Smooth muscle cell (in vitro differentiated cells): ENCODE measurements at regions not wholly inside any gene's neighbourhood (a gene's known extent, or its start where the extent isn't known, plus 50 kb on each side); places are given as distances from the start of the nearest gene placed in this dataset.

Source experiments
- DNase-seq: peaks from one replicate; lab custom pipeline; 2025; ENCODE audit not compliant: unreplicated experiment; lab: John Stamatoyannopoulos, UW
- H2AFZ ChIP-seq: fragments of 200-600 bp; sonication (generic); 2 replicates; pipeline ENCODE4 v1.6.0; 2016; ENCODE audit warnings: antibody characterized with exemption, low read depth, mild to moderate bottlenecking
- H3F3A ChIP-seq: fragments of 200-600 bp; sonication (generic); 2 replicates; pipeline ENCODE4 v1.6.0; 2017; ENCODE audit warnings: antibody characterized with exemption, low read depth
- H3K27ac ChIP-seq: fragments of 200-600 bp; sonication (generic); 2 replicates; pipeline ENCODE4 v1.5.1; 2016; ENCODE audit warnings: low read depth, mild to moderate bottlenecking
- H3K27me3 ChIP-seq: fragments of 200-600 bp; sonication (generic); 2 replicates; pipeline ENCODE4 v1.6.1; 2016; ENCODE audit warnings: low read depth, mild to moderate bottlenecking
- H3K36me3 ChIP-seq: fragments of 200-600 bp; sonication (generic); 2 replicates; pipeline ENCODE4 v1.5.1; 2016; ENCODE audit warnings: low read depth
- H3K4me1 ChIP-seq: fragments of 200-600 bp; sonication (generic); 2 replicates; pipeline ENCODE4 v1.5.1; 2016; ENCODE audit warnings: low read depth
- H3K4me2 ChIP-seq: fragments of 200-600 bp; sonication (generic); 2 replicates; pipeline ENCODE4 v1.6.0; 2016; ENCODE audit warnings: mild to moderate bottlenecking
- H3K4me3 ChIP-seq: fragments of 200-600 bp; sonication (generic); 2 replicates; pipeline ENCODE4 v1.5.1; 2016; ENCODE audit warnings: mild to moderate bottlenecking
- H3K79me2 ChIP-seq: fragments of 200-600 bp; sonication (generic); 2 replicates; pipeline ENCODE4 v1.6.0; 2016; ENCODE audit warnings: low read depth, mild to moderate bottlenecking
- H3K9ac ChIP-seq: fragments of 200-600 bp; sonication (generic); 2 replicates; pipeline ENCODE4 v1.6.0; 2016; ENCODE audit warnings: low read depth
- H3K9me3 ChIP-seq: fragments of 200-600 bp; sonication (generic); replicated peaks from 2 replicates; pipeline ENCODE4 v1.5.1; 2016; ENCODE audit warnings: low read depth
- H4K20me1 ChIP-seq: fragments of 200-600 bp; sonication (generic); 2 replicates; pipeline ENCODE4 v1.6.0; 2016; ENCODE audit warnings: low read depth
- CTCF ChIP-seq: fragments of 200-600 bp; sonication (generic); IDR thresholded peaks from 2 replicates; pipeline ENCODE4 v1.5.1; 2017; ENCODE audit warnings: borderline replicate concordance, mild to moderate bottlenecking, antibody characterized with exemption; ENCODE audit not compliant: insufficient read depth, poor library complexity, severe bottlenecking
- WGBS: methylation state at CpG from one replicate; pipeline ENCODE4 v1.1.7; 2016; ENCODE audit warnings: low lambda C conversion rate; 5-methylcytosine and 5-hydroxymethylcytosine counted together

GRCh38 chr9:1222511-1222910, 172.4 kb downstream of the DMRT2 start:
- Histone ChIP-seq H4K20me1 (no peaks in the 10 kb centered on the region), H3K27me3 (no peaks in the 10 kb centered on the region), H3K9me3 (peaks cover 13% of the 10 kb centered on the region), H3K36me3 (no peaks in the 10 kb centered on the region), H3K9ac (no peak overlapping the region), H3K4me1 (no peaks in the 10 kb centered on the region), H3K4me3 (no peak overlapping the region), H3K4me2 (no peak overlapping the region), H3K27ac (no peak overlapping the region), H2AFZ (no peak overlapping the region), H3K79me2 (no peaks in the 10 kb centered on the region), H3F3A (no peaks in the 10 kb centered on the region)
- TF ChIP-seq CTCF = no peak
- no peak for DNase-seq
- WGBS = 33% methylated on average over 3 of the region's 3 CpGs

GRCh38 chr9:1231998-1232919, 182.1 kb downstream of the DMRT2 start:
- H3K4me2 ChIP-seq = no peak overlapping the region
- 60% methylated on average over 11 of the region's 11 CpGs for WGBS
- no peak for DNase-seq

GRCh38 chr9:1233568-1233967, 183.4 kb downstream of the DMRT2 start:
- Histone ChIP-seq H3K9ac (no peak overlapping the region), H4K20me1 (no peaks in the 10 kb centered on the region), H2AFZ (no peak overlapping the region), H3K9me3 (peaks cover 10% of the 10 kb centered on the region), H3K4me1 (no peaks in the 10 kb centered on the region), H3K36me3 (no peaks in the 10 kb centered on the region), H3K4me2 (no peak overlapping the region), H3F3A (no peaks in the 10 kb centered on the region), H3K27me3 (no peaks in the 10 kb centered on the region), H3K27ac (no peak overlapping the region), H3K79me2 (no peaks in the 10 kb centered on the region), H3K4me3 (no peak overlapping the region)
- DNase-seq = no peak
- 34% methylated on average over 2 of the region's 2 CpGs for WGBS
- TF ChIP-seq CTCF = no peak

More at GRCh38 chr9:1231998-1232919, 182.1 kb downstream of the DMRT2 start:
- Histone ChIP-seq H3K79me2 (no peaks in the 10 kb centered on the region), H2AFZ (no peak overlapping the region), H4K20me1 (no peaks in the 10 kb centered on the region), H3K9ac (no peak overlapping the region), H3K27ac (no peak overlapping the region), H3K27me3 (no peaks in the 10 kb centered on the region), H3F3A (no peaks in the 10 kb centered on the region), H3K4me1 (no peaks in the 10 kb centered on the region), H3K4me3 (no peak overlapping the region), H3K9me3 (peaks cover 10% of the 10 kb centered on the region), H3K36me3 (no peaks in the 10 kb centered on the region)
- TF ChIP-seq CTCF = no peak
